KMS-11 (cell line): ENCODE measurements at regions not wholly inside any gene's neighbourhood (a gene's known extent, or its start where the extent isn't known, plus 50 kb on each side); places are given as distances from the start of the nearest gene placed in this dataset.

Source experiments
- H2AFZ ChIP-seq: fragments of 200-600 bp; sonication (generic); 2 replicates; pipeline ENCODE4 v1.6.1; 2016; ENCODE audit warnings: antibody characterized with exemption, mixed run types, low read depth
- H3K27ac ChIP-seq: fragments of 200-600 bp; sonication (generic); 2 replicates; pipeline ENCODE4 v1.6.1; 2016; ENCODE audit warnings: mild to moderate bottlenecking, mixed run types
- H3K27me3 ChIP-seq: fragments of 200-600 bp; sonication (generic); 2 replicates; pipeline ENCODE4 v1.6.1; 2017; ENCODE audit warnings: mild to moderate bottlenecking, low read depth, mixed run types, moderate library complexity; ENCODE audit not compliant: insufficient read depth
- H3K36me3 ChIP-seq: fragments of 200-600 bp; sonication (generic); 2 replicates; pipeline ENCODE4 v1.6.1; 2017; ENCODE audit warnings: mild to moderate bottlenecking, mixed run types; ENCODE audit not compliant: insufficient read depth
- H3K4me1 ChIP-seq: fragments of 200-600 bp; sonication (generic); 2 replicates; pipeline ENCODE4 v1.6.1; 2016; ENCODE audit warnings: mild to moderate bottlenecking, low read depth, mixed run types; ENCODE audit not compliant: poor library complexity, severe bottlenecking
- H3K4me2 ChIP-seq: fragments of 200-600 bp; sonication (generic); 2 replicates; pipeline ENCODE4 v1.7.0; 2016; ENCODE audit warnings: mild to moderate bottlenecking, mixed run types
- H3K4me3 ChIP-seq: fragments of 200-600 bp; sonication (generic); IDR thresholded peaks from 2 replicates; pipeline ENCODE4 v1.6.1; 2017; ENCODE audit warnings: low read depth, low read length, mixed read lengths; ENCODE audit not compliant: insufficient read depth
- H3K79me2 ChIP-seq: fragments of 200-600 bp; sonication (generic); 2 replicates; pipeline ENCODE4 v1.6.1; 2016; ENCODE audit warnings: low read depth, mixed run types; ENCODE audit not compliant: insufficient read depth
- H3K9ac ChIP-seq: fragments of 200-600 bp; sonication (generic); 2 replicates; pipeline ENCODE4 v1.6.1; 2016; ENCODE audit warnings: mild to moderate bottlenecking, mixed run types
- H4K20me1 ChIP-seq: fragments of 200-600 bp; sonication (generic); 2 replicates; pipeline ENCODE4 v1.6.1; 2016; ENCODE audit warnings: mild to moderate bottlenecking, mixed run types; ENCODE audit not compliant: insufficient read depth
- CTCF ChIP-seq: fragments of 200-600 bp; sonication (generic); conservative IDR thresholded peaks from 2 replicates; pipeline ENCODE4 v1.6.1; 2017; ENCODE audit warnings: low read depth, mild to moderate bottlenecking, antibody characterized with exemption, low read length, moderate library complexity, mixed read lengths

- TF ChIP-seq CTCF: no peak
- H3K4me2 ChIP-seq: no peak overlapping the region
- no peak overlapping the region for H3K9ac ChIP-seq
- no peaks in the 10 kb centered on the region for H3K27me3 ChIP-seq
- no peak overlapping the region for H3K27ac ChIP-seq
- no peak overlapping the region for H3K4me3 ChIP-seq
- no peak overlapping the region for H2AFZ ChIP-seq
- no peaks in the 10 kb centered on the region for H3K36me3 ChIP-seq
- H3K4me1 ChIP-seq: no peaks in the 10 kb centered on the region
- no peaks in the 10 kb centered on the region for H3K79me2 ChIP-seq
- H4K20me1 ChIP-seq: no peaks in the 10 kb centered on the region
These were observed 355.3 kb upstream of the SFSWAP start for GRCh38 chr12:131355361-131356245.

GRCh38 chr12:131356485-131357184 is 354.3 kb upstream of the SFSWAP start:
- H3K4me3 ChIP-seq: no peak overlapping the region
- TF ChIP-seq CTCF: no peak
- no peaks in the 10 kb centered on the region for H3K36me3 ChIP-seq
- H4K20me1 ChIP-seq: no peaks in the 10 kb centered on the region
- no peak overlapping the region for H3K27ac ChIP-seq
- no peaks in the 10 kb centered on the region for H3K79me2 ChIP-seq
- H3K27me3 ChIP-seq: no peaks in the 10 kb centered on the region
- H3K9ac ChIP-seq: no peak overlapping the region
- H3K4me2 ChIP-seq: no peak overlapping the region
- H3K4me1 ChIP-seq: no peaks in the 10 kb centered on the region
- no peak overlapping the region for H2AFZ ChIP-seq

- Histone ChIP-seq H3K4me2 (no peak overlapping the region), H2AFZ (no peak overlapping the region), H3K36me3 (no peaks in the 10 kb centered on the region), H3K9ac (no peak overlapping the region), H3K79me2 (no peaks in the 10 kb centered on the region), H3K27me3 (no peaks in the 10 kb centered on the region), H3K4me3 (no peak overlapping the region), H4K20me1 (no peaks in the 10 kb centered on the region), H3K4me1 (no peaks in the 10 kb centered on the region), H3K27ac (no peak overlapping the region)
- TF ChIP-seq CTCF: no peak
These were observed 353.6 kb upstream of the SFSWAP start for GRCh38 chr12:131357185-131357747.

- H3K4me1 ChIP-seq: no peaks in the 10 kb centered on the region
- no peak overlapping the region for H3K4me2 ChIP-seq
- H2AFZ ChIP-seq: no peak overlapping the region
- H3K36me3 ChIP-seq: no peaks in the 10 kb centered on the region
- H3K4me3 ChIP-seq: no peak overlapping the region
- no peaks in the 10 kb centered on the region for H3K27me3 ChIP-seq
- no peak overlapping the region for H3K9ac ChIP-seq
- H4K20me1 ChIP-seq: no peaks in the 10 kb centered on the region
- no peaks in the 10 kb centered on the region for H3K79me2 ChIP-seq
- no peak overlapping the region for H3K27ac ChIP-seq
- TF ChIP-seq CTCF: no peak
These were observed 353.0 kb upstream of the SFSWAP start for GRCh38 chr12:131357920-131358319.
